Mesothelial cell of epicardium (in vitro differentiated cells): ENCODE measurements at regions not wholly inside any gene's neighbourhood (a gene's known extent, or its start where the extent isn't known, plus 50 kb on each side); places are given as distances from the start of the nearest gene placed in this dataset.

Experiments
- DNase-seq, 2 experiments: peaks; one replicate each; pipeline ENCODE4 v3.0.0; 2021; ENCODE audit warnings: low spot score in 2 of 2; ENCODE audit not compliant: unreplicated experiment in 2 of 2
- H3K27ac Mint-ChIP-seq: 2 replicates; pipeline ENCODE4 v1.8.0; 2021; ENCODE audit warnings: mixed read lengths
- H3K27me3 Mint-ChIP-seq: 2 replicates; pipeline ENCODE4 v1.8.0; 2021; ENCODE audit warnings: low read depth, mixed read lengths
- H3K36me3 Mint-ChIP-seq: 2 replicates; pipeline ENCODE4 v1.8.0; 2021; ENCODE audit warnings: mixed read lengths
- H3K4me1 Mint-ChIP-seq: 2 replicates; pipeline ENCODE4 v1.8.0; 2021; ENCODE audit warnings: mixed read lengths
- H3K4me3 Mint-ChIP-seq: 2 replicates; pipeline ENCODE4 v1.8.0; 2021; ENCODE audit warnings: mild to moderate bottlenecking, moderate library complexity, mixed read lengths
- H3K9me3 Mint-ChIP-seq: 2 replicates; pipeline ENCODE4 v1.8.0; 2021; ENCODE audit warnings: mixed read lengths
- TF ChIP-seq, protein P1 (sequence below): fragments of 200-600 bp; sonication (generic); IDR thresholded peaks from one replicate; pipeline ENCODE4 v1.5.0; 2021; ENCODE audit warnings: antibody characterized with exemption; ENCODE audit not compliant: unreplicated experiment

DNA sequence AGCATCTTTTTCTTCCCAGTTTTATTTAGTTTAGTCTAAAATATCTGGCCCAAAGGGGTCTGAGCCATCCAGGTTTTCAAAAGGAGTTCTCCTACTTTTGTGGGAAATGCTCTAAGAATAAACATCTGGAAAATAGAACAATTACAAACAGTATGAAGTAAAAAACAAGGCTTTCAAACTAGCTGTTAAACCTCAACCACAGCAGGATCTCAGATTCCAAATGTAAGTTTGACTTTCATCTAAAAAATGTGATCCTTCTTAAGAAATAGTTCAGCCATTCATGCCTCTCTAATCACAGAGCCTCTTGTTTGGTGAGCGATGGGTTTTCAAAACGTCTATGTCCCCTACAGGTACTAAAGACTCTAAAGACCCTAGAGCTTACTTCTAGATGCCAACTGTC lies 413.5 kb downstream of the DUSP10 start:
- Mint-ChIP-seq H3K4me3 (no peak overlapping the region), H3K4me1 (peaks cover 11% of the 10 kb centered on the region), H3K9me3 (peaks cover 32% of the 10 kb centered on the region), H3K36me3 (peaks cover 18% of the 10 kb centered on the region), H3K27ac (no peak overlapping the region), H3K27me3 (peaks cover 5% of the 10 kb centered on the region)
- TF ChIP-seq, protein P1, sequence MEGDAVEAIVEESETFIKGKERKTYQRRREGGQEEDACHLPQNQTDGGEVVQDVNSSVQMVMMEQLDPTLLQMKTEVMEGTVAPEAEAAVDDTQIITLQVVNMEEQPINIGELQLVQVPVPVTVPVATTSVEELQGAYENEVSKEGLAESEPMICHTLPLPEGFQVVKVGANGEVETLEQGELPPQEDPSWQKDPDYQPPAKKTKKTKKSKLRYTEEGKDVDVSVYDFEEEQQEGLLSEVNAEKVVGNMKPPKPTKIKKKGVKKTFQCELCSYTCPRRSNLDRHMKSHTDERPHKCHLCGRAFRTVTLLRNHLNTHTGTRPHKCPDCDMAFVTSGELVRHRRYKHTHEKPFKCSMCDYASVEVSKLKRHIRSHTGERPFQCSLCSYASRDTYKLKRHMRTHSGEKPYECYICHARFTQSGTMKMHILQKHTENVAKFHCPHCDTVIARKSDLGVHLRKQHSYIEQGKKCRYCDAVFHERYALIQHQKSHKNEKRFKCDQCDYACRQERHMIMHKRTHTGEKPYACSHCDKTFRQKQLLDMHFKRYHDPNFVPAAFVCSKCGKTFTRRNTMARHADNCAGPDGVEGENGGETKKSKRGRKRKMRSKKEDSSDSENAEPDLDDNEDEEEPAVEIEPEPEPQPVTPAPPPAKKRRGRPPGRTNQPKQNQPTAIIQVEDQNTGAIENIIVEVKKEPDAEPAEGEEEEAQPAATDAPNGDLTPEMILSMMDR: no peak
- DNase-seq: no peak

DNA sequence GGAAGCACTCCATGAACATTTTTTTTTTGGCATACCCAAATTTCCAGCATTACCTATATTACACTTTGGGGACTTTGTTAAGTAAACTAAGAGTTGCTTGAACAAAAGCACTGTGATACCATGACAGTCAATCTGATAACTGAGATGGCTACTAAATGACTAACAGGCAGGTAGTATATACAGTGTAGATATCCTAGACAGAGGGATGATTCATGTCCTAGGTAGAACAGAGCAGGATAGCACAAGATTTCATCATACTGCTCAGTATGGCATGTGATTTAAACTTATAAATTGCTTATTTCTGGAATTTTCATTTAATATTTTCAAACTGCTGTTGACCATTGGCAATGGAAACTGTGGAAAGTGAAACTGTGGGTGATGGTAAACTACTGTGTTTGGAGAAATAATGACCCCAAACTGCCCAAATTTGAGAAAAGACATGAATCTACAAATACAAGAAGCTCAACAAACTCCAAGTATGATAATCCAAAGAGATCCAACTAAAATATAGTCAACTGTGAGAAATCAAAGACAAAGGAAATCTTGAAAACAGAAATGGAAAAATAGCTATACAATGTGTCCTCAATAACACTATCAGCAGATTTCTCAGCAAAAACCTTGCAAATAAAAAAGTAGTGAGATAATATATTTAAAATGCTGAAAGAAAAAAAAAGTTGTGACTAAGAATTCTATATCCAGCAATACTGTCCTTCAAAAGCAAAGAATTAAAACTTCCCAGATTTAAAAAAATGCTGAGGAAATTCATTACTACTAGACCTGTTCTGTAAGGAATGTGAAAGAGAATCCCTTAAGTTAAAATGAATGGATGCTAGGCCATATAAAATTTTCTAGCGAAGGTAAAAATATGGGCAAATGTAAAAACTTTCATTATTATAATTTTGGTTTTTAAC lies 410.4 kb downstream of the DUSP10 start:
- TF ChIP-seq, protein P1: no peak
- peaks cover 3% of the 10 kb centered on the region for H3K27me3 Mint-ChIP-seq
- H3K27ac Mint-ChIP-seq: no peak overlapping the region
- H3K4me3 Mint-ChIP-seq: no peak overlapping the region
- peaks cover 21% of the 10 kb centered on the region for H3K36me3 Mint-ChIP-seq
- no peak for DNase-seq
- H3K4me1 Mint-ChIP-seq: peaks cover 40% of the 10 kb centered on the region
- peaks cover 37% of the 10 kb centered on the region for H3K9me3 Mint-ChIP-seq

GRCh38 chr1:221334062-221334461 lies 407.8 kb downstream of the DUSP10 start:
- Mint-ChIP-seq H3K4me1 (peaks cover 37% of the 10 kb centered on the region), H3K27ac (peak overlapping the region; percentile 14), H3K27me3 (peaks cover under 1% of the 10 kb centered on the region), H3K36me3 (peaks cover 21% of the 10 kb centered on the region), H3K4me3 (no peak overlapping the region), H3K9me3 (peaks cover 33% of the 10 kb centered on the region)
- no peak for DNase-seq
- TF ChIP-seq, protein P1: no peak

GRCh38 chr1:221335161-221336101 lies 406.5 kb downstream of the DUSP10 start:
- Mint-ChIP-seq H3K4me3 (no peak overlapping the region), H3K27me3 (peaks cover 8% of the 10 kb centered on the region), H3K27ac (peak overlapping the region; percentile 60), H3K36me3 (peaks cover 17% of the 10 kb centered on the region), H3K4me1 (peaks cover 37% of the 10 kb centered on the region), H3K9me3 (peaks cover 23% of the 10 kb centered on the region)
- TF ChIP-seq, protein P1: no peak
- DNase-seq: peak in 1 of 2 experiments; percentile 47

DNA sequence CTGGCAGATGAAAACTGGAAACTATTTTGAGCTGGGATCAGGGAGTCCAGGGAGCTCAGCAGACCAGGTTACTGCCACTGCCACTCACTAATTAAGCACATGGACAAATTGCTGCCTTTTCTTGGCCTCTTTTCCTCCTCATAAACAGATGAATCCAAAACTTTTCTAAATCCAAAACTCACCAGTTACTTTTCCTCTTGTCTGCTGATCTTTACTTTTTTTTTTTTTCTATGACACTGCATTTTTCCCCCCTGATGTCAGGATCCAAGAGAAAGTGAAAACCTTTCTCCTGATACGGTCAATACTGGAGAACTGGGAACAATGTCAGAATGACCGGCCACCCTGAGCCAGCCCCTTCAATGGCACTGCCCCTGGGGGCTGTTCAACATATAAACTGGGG lies 405.8 kb downstream of the DUSP10 start:
- Mint-ChIP-seq H3K9me3 (peaks cover 18% of the 10 kb centered on the region), H3K36me3 (peaks cover 14% of the 10 kb centered on the region), H3K4me3 (peak overlapping the region; percentile 2), H3K4me1 (peaks cover 37% of the 10 kb centered on the region), H3K27me3 (peaks cover 8% of the 10 kb centered on the region), H3K27ac (peak overlapping the region; percentile 60)
- no peak for DNase-seq
- TF ChIP-seq, protein P1: no peak
